HEK293 (cell line): ENCODE measurements at regions not wholly inside any gene's neighbourhood (a gene's known extent, or its start where the extent isn't known, plus 50 kb on each side); places are given as distances from the start of the nearest gene placed in this dataset.

Experiments
- CTCF ChIA-PET: fragments of 350-600 bp; formaldehyde crosslinking; extraction: SDS; loops from one replicate; lab custom pipeline; 2021; ENCODE audit warnings: antibody characterized with exemption; lab: Yijun Ruan, JAX
- POLR2A ChIA-PET: fragments of 300-600 bp; formaldehyde crosslinking; extraction: SDS; loops from one replicate; lab custom pipeline; 2020; ENCODE audit warnings: antibody characterized with exemption, inconsistent platforms; lab: Yijun Ruan, JAX
- H3K27ac ChIP-seq: fragments of 200-500 bp; sonication (Bioruptor generic); 2 replicates; pipeline ENCODE4 v1.5.1; 2014; ENCODE audit warnings: low read depth, low read length, control low read depth, inconsistent platforms; ENCODE audit errors: extremely low read depth
- H3K36me3 ChIP-seq, 2 experiments: fragments of 200-500 bp in 1 of 2; sonication (Bioruptor generic) in 1 of 2; 1 replicate in 1 of 2; 2 replicates in 1 of 2; pipeline ENCODE4 v1.5.1; 2014 to 2017; ENCODE audit warnings: inconsistent platforms in 2 of 2, low read length in 2 of 2; ENCODE audit not compliant: control insufficient read depth in 2 of 2, insufficient read depth in 1 of 2
- H3K4me1 ChIP-seq: fragments of 200-500 bp; sonication (Bioruptor generic); 2 replicates; pipeline ENCODE4 v1.5.1; 2014; ENCODE audit warnings: mild to moderate bottlenecking, low read length, inconsistent platforms; ENCODE audit not compliant: control insufficient read depth, insufficient read depth
- H3K4me3 ChIP-seq: 2 replicates; pipeline ENCODE4 v1.5.1; 2011; ENCODE audit warnings: low read depth, mild to moderate bottlenecking, control low read depth, low read length, moderate library complexity
- H3K9me3 ChIP-seq: fragments of 200-500 bp; sonication (Bioruptor generic); 2 replicates; pipeline ENCODE4 v1.5.1; 2014; ENCODE audit warnings: low read depth, low read length, inconsistent platforms; ENCODE audit not compliant: control insufficient read depth, insufficient read depth
- ELK4 ChIP-seq: IDR thresholded peaks from 2 replicates; pipeline ENCODE4 v1.6.1; 2011; ENCODE audit warnings: mild to moderate bottlenecking, low read depth, low read length, borderline replicate concordance
- IKZF3 ChIP-seq: fragments of 450-650 bp; IDR thresholded peaks from 2 replicates; pipeline ENCODE4 v1.5.0; 2018; ENCODE audit warnings: missing biosample characterization, mild to moderate bottlenecking, missing genetic modification characterization, moderate library complexity
- KLF10 ChIP-seq: fragments of 450-650 bp; IDR thresholded peaks from 2 replicates; pipeline ENCODE4 v1.5.1; 2018; ENCODE audit warnings: missing biosample characterization, mild to moderate bottlenecking, missing genetic modification characterization
- KLF8 ChIP-seq: fragments of 450-650 bp; formaldehyde crosslinking; IDR thresholded peaks from 2 replicates; pipeline ENCODE4 v1.5.1; 2016; ENCODE audit warnings: missing biosample characterization, missing genetic modification characterization
- PRDM2 ChIP-seq: fragments of 450-650 bp; formaldehyde crosslinking; IDR thresholded peaks from 2 replicates; pipeline ENCODE4 v1.5.1; 2016; ENCODE audit warnings: missing biosample characterization, missing genetic modification characterization, borderline replicate concordance
- REST ChIP-seq: fragments of 450-650 bp; formaldehyde crosslinking; IDR thresholded peaks from 2 replicates; pipeline ENCODE4 v1.5.1; 2016; ENCODE audit warnings: missing biosample characterization, missing genetic modification characterization
- SCRT2 ChIP-seq: fragments of 450-650 bp; formaldehyde crosslinking; IDR thresholded peaks from 2 replicates; pipeline ENCODE4 v1.5.1; 2016; ENCODE audit warnings: missing biosample characterization, missing genetic modification characterization
- SETDB1 ChIP-seq: IDR thresholded peaks from one replicate; pipeline ENCODE4 v1.6.1; 2017; ENCODE audit warnings: mild to moderate bottlenecking, low read length, moderate library complexity, mixed read lengths; ENCODE audit not compliant: insufficient read length
- SP2 ChIP-seq: fragments of 450-650 bp; formaldehyde crosslinking; IDR thresholded peaks from 2 replicates; pipeline ENCODE4 v1.5.1; 2016; ENCODE audit warnings: missing biosample characterization, missing genetic modification characterization
- ZBTB17 ChIP-seq: fragments of 450-650 bp; formaldehyde crosslinking; IDR thresholded peaks from 2 replicates; pipeline ENCODE4 v1.5.1; 2016; ENCODE audit warnings: missing biosample characterization, missing genetic modification characterization
- ZNF214 ChIP-seq: fragments of 450-650 bp; formaldehyde crosslinking; IDR thresholded peaks from 2 replicates; pipeline ENCODE4 v1.5.1; 2017; ENCODE audit warnings: missing biosample characterization, mild to moderate bottlenecking, missing genetic modification characterization, borderline replicate concordance
- ZNF239 ChIP-seq: fragments of 450-650 bp; formaldehyde crosslinking; IDR thresholded peaks from 2 replicates; pipeline ENCODE4 v1.5.1; 2016; ENCODE audit warnings: missing biosample characterization, missing genetic modification characterization
- ZNF514 ChIP-seq: fragments of 450-650 bp; formaldehyde crosslinking; IDR thresholded peaks from 2 replicates; pipeline ENCODE4 v1.5.1; 2016; ENCODE audit warnings: missing biosample characterization, missing genetic modification characterization
- ZNF555 ChIP-seq: fragments of 450-650 bp; formaldehyde crosslinking; conservative IDR thresholded peaks from 2 replicates; pipeline ENCODE4 v1.5.1; 2017; ENCODE audit warnings: missing biosample characterization, mild to moderate bottlenecking, missing genetic modification characterization, inconsistent platforms
- ZNF621 ChIP-seq: fragments of 450-650 bp; formaldehyde crosslinking; IDR thresholded peaks from 2 replicates; pipeline ENCODE4 v1.5.1; 2017; ENCODE audit warnings: missing biosample characterization, missing genetic modification characterization
- ZNF776 ChIP-seq: fragments of 450-650 bp; formaldehyde crosslinking; IDR thresholded peaks from 2 replicates; pipeline ENCODE4 v1.5.0; 2017; ENCODE audit warnings: missing biosample characterization, missing genetic modification characterization, borderline replicate concordance
- ZNF837 ChIP-seq: fragments of 450-650 bp; formaldehyde crosslinking; IDR thresholded peaks from 2 replicates; pipeline ENCODE4 v1.5.1; 2016; ENCODE audit warnings: missing biosample characterization, missing genetic modification characterization

GRCh38 chr10:89837165-89838043 lies 136.0 kb downstream of the KIF20B start (continued):
- TF ChIP-seq REST (tag by site-specific recombination) = no peak
- TF ChIP-seq ZNF555 (tag by site-specific recombination) = no peak
- no peak for TF ChIP-seq SP2
- TF ChIP-seq IKZF3 (tag by site-specific recombination) = no peak
- TF ChIP-seq, all 188 proteins: peak for 0

GRCh38 chr10:89838044-89838615 lies 136.7 kb downstream of the KIF20B start:
- Histone ChIP-seq H3K4me3 (no peak overlapping the region), H3K36me3 (no peaks in the 10 kb centered on the region), H3K27ac (no peak overlapping the region), H3K4me1 (no peaks in the 10 kb centered on the region), H3K9me3 (no peaks in the 10 kb centered on the region)
- ChIA-PET POLR2A (no interaction called here), CTCF (no interaction called here)
- no peak for TF ChIP-seq SETDB1
- TF ChIP-seq KLF8 (tag by site-specific recombination) = no peak
- no peak for TF ChIP-seq ZNF621
- no peak for TF ChIP-seq ZNF514 (tag by site-specific recombination)
- no peak for TF ChIP-seq ZBTB17 (tag by site-specific recombination)
- no peak for TF ChIP-seq ZNF776 (tag by site-specific recombination)
- no peak for TF ChIP-seq PRDM2 (tag by site-specific recombination)
- no peak for TF ChIP-seq SCRT2 (tag by site-specific recombination)
- no peak for TF ChIP-seq ZNF837 (tag by site-specific recombination)
- no peak for TF ChIP-seq ZNF214 (tag by site-specific recombination)
- TF ChIP-seq ZNF239 (tag by site-specific recombination) = no peak
- TF ChIP-seq ELK4 = no peak
- TF ChIP-seq KLF10 (tag by site-specific recombination) = no peak
